HG02852 (cell line): ENCODE measurements at regions not wholly inside any gene's neighbourhood (a gene's known extent, or its start where the extent isn't known, plus 50 kb on each side); places are given as distances from the start of the nearest gene placed in this dataset.
"Not testable (repeated sequence)": the region's sequence is repeated elsewhere in the genome, so short reads cannot be mapped to it uniquely, and the experiment has no call there.

Experiments used
- ATAC-seq: cut with Tn5 transposase; IDR thresholded peaks from one replicate; pipeline ENCODE4 v1.9.1; 2021; ENCODE audit warnings: mild to moderate bottlenecking, moderate library complexity; ENCODE audit not compliant: unreplicated experiment

GRCh38 chrX:128805236-128805635 lies 718.1 kb downstream of the SMARCA1 start:
- ATAC-seq, result no peak

DNA sequence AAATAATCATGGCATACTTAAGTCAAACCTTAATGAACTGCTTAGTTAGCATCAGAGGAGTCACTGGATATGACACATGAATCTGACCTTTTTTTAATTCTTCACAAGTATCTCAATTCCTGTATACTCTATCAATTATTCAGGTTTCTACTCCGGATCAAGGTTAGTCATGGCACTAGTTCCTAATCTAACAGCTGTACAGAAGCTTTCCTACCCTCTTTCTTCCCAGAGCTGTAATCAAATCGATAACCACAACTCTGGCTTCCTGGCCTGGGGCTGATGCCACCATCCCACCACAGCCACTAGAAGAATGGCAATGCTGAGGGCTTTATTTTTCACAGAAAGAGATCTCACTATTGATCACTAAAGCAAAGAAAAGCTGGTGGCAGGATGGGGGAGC lies 718.5 kb downstream of the SMARCA1 start:
- ATAC-seq, result no peak

GRCh38 chrX:128800138-128800537 lies 723.2 kb downstream of the SMARCA1 start:
- ATAC-seq, result no peak

GRCh38 chrX:128783139-128783538 lies 730.9 kb upstream of the ACTRT1 start:
- not testable (repeated sequence) for ATAC-seq

- ATAC-seq, result no peak
Measured at GRCh38 chrX:128781506-128781905, 729.3 kb upstream of the ACTRT1 start.

DNA sequence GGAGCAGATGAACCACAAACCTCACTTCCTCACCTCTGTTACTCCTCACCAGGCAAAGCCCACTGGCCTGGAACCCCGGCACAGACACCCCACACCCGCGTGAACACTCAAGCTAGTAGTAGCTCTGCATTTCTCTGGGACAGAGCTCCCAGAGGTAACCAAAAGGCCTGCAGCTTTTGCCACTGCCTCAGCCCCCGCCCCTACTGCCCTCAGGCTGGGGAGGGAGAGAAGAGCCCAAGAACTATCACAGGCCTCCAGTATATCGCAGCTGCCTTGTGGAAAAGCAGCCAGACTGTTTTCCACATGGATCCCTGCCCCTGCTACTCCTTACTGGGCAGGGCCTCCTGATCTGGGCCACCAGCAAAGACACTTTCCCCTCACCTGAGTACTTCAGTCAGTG lies 728.7 kb upstream of the ACTRT1 start:
- no peak for ATAC-seq

DNA sequence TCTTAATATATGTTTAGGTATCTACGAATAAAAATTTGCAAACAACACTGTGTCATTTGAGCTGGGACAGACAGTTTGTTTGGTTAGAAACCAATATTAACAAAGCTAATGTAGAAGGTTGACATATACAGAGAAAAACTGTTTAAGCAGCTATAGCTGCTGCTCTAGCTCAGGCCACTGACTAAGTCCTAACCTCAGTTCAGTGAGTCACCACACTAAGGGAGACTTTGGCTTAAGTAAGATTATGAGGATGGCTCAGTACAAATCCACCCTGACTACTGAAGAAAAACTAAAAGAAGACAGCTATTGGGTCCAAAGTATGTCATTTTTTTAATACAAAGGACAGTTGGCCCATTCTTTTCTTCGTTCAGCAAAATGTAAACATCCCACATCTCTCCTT lies 717.3 kb upstream of the ACTRT1 start:
- no peak for ATAC-seq

DNA sequence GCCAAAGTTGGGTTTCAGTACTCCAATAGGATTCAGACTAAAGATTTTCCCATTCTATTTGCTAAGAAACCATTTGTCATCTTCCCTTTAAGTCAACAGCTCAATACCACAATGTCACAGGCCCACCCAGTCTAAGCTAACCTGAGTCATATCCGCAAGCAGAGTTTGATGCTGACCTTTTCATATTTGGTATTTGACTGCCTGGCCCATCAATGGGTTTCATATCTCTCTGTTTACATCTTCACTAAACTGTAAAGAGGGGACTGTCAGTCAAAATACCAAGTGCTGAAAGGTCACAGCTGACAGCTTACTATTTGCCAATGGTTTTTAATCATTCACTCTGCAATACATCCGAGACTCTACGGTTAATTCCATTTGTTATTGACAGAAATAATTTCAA lies 707.5 kb upstream of the ACTRT1 start:
- ATAC-seq, result no peak

GRCh38 chrX:128759177-128759576 lies 707.0 kb upstream of the ACTRT1 start:
- no peak for ATAC-seq

GRCh38 chrX:128754130-128754529 lies 701.9 kb upstream of the ACTRT1 start:
- no peak for ATAC-seq

- no peak for ATAC-seq
Measured at GRCh38 chrX:128739539-128739938, 687.3 kb upstream of the ACTRT1 start.

DNA sequence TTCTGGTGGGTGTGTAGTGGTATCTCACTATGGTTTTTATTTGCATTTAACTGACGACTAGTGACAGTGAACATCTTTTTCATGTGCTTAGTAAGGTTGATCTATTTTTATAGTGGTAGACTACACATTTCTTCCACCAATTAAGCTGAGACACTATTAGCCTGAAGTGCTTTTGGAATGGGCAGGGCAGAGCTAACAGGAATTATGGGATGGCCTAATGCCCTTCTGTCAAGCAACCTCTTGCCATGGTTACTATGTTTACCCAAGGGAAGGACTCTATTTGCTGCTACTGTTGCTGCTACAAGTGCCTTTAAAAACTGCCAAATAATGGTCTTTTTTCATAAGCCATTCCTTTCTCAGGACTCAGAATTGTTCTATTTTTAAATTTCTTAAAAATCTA lies 676.7 kb upstream of the ACTRT1 start:
- no peak for ATAC-seq

DNA sequence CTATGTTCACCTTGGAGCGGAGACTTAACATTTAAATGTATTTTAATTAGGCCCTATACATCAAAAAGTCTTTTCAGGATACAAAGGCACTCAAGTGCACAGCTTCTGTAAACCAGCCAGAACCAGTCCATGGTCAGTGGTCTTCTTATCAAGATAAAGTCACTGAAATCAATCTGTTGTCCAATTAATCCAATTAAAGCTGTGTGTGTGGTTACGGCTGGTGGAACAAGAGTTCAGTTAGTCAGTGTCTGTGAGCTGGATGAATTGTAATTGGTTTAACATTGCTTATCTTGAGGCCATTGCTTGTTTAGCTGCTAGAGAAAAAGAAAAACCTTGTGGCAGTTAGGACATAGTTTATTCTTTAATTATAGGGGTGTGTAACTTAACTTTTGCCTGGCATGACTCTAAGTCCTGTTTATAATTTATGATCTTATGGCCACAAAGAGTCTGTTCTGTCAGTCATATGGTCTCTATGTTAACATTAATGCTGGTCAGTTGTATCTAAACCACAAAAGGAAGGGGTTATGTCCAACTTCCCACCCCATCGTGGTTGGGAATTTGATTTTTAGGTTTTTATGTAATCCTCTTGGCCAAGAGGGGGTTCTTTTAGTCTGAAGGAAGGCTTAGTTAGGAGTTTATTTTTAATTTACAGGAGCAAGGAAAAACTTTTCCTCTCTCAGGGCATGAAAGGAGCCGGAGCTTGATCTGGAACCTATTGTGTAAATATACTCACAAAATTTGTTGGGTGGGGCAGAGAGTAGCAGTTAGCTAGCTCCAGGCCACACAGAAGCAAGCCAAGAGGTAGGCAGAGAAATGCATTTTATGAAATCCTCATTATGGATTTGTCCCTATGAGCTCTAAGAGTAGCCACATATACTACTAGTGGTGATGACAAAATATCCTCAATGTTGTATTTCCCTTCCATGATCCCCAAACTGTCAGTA lies 665.7 kb upstream of the ACTRT1 start:
- ATAC-seq, result no peak

DNA sequence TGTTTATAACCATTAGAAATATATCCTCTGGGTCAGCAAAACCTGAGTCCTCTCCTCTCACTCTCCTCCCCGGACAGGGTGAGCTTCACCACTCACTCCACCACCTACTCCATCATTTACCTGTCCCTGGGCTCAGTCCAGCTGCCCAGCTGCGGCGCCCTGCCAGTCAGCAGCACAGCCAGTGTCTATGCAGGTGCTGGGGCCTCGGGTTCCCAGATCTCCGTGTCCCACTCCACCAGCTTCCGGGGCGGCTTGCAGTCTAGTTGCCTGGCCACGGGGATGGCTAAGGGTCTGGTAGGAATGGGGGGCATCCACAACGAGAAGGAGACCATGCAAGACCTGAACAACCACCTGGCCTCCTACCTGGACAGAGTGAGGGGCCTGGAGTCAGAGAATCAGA lies 662.2 kb upstream of the ACTRT1 start:
- no peak for ATAC-seq

- ATAC-seq, result no peak
Measured at GRCh38 chrX:128699716-128700285, 647.6 kb upstream of the ACTRT1 start.

DNA sequence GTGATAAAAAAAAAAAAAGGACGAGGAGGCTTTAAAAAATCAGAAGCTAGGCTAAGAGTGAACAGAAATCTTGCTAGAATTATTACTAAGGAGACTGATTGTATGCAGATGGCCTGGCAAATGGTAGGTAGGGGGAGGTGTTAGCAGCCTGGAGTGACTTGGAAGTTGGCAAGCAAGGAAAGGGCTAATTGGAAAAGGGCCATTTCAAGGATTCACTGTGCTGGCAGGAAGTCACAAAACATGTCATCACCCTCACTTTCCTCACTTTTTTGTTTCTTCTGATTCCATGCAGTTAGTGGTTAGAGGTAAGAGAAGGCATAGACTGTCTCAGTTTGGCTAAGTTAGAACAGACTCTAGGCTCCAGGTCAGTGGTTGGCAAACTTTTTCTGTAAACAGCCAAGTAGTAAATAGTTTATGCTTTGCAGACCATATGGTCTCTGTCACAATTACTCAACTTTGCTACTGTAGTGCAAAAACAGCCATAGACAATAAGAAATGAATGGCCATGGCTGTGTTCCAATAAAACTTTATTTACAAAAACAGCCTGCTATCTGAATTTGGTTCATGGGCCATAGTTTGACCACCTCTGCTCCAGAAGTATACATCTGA lies 646.5 kb upstream of the ACTRT1 start:
- no peak for ATAC-seq

DNA sequence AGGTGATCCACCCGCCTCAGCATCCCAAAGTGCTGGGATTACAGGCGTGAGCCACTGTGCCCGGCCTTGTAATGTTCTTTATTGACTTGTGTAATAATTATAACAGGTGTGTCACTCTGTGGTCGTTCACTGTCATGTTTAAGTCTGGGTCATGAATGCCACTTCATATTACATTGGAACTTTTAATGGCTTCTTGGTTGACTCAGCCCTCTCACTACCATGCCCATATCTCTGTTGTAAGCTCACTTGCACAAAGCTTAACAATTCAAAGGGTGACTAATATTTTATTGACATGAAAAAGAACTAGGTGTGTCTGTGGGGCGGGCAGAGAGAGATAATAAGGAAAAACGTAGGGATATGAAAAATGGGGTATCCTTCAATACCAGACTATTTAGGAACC lies 639.7 kb upstream of the ACTRT1 start:
- ATAC-seq, result no peak

GRCh38 chrX:128685387-128685786 lies 633.2 kb upstream of the ACTRT1 start:
- ATAC-seq, result no peak

DNA sequence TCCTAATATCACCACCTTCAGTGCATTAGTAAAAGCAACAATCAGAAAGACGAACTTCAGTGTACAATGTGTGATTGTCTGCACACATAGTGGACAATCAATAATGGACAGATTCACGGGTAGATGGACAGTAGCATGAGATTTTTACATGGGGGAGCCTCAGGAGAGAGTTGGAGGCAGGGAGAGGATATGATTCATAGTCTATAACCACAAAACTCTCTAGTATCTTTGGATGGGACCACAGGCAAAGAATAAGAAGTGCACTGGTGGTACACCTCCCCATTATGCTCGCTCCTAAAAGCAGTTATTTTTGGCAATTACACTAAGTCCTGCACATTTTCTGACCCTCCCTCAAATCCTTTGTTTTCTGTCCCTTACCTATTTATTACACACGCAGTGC lies 624.4 kb upstream of the ACTRT1 start:
- ATAC-seq, result no peak

GRCh38 chrX:128674326-128675086 lies 622.3 kb upstream of the ACTRT1 start:
- not testable (repeated sequence) for ATAC-seq

GRCh38 chrX:128664211-128664610 lies 612.0 kb upstream of the ACTRT1 start:
- no peak for ATAC-seq
